H1 (cell line): ENCODE measurements at regions not wholly inside any gene's neighbourhood (a gene's known extent, or its start where the extent isn't known, plus 50 kb on each side); places are given as distances from the start of the nearest gene placed in this dataset.
"Not testable (repeated sequence)": the region's sequence is repeated elsewhere in the genome, so short reads cannot be mapped to it uniquely, and the experiment has no call there.

ENCODE experiments used
- CTCF ChIA-PET: fragments of 300-600 bp; sonication (Branson Sonifier 250); formaldehyde crosslinking; loops from one replicate; lab custom pipeline; 2021; ENCODE audit not compliant: partially characterized antibody; lab: Charles Lee
- POLR2A ChIA-PET: fragments of 300-600 bp; sonication (Branson Sonifier 250); formaldehyde crosslinking; loops from one replicate; lab custom pipeline; 2021; ENCODE audit warnings: inconsistent platforms; ENCODE audit not compliant: partially characterized antibody; lab: Charles Lee
- DNase-seq, 2 experiments: peaks; one replicate each; pipeline versions ENCODE4 v3.0.0 to v3.0.0-alpha.2; 2010 to 2022; ENCODE audit warnings: low spot score in 2 of 2, low read depth in 1 of 2, mixed read lengths in 1 of 2
- FAIRE-seq: peaks from 2 replicates; lab custom pipeline; 2011; peaks lifted over from hg19 to GRCh38; lab: Jason Lieb, UNC
- H2AFZ ChIP-seq: 2 replicates; pipeline ENCODE4 v1.8.1; 2012; ENCODE audit warnings: low read length, inconsistent platforms
- H2AK5ac ChIP-seq: 2 replicates; pipeline ENCODE4 v1.6.1; 2013; ENCODE audit warnings: low read depth, low read length
- H2BK120ac ChIP-seq: replicated peaks from 2 replicates; pipeline ENCODE3; 2013; ENCODE audit warnings: low read depth, low read length, inconsistent platforms
- H2BK12ac ChIP-seq: 2 replicates; pipeline ENCODE4 v1.6.1; 2013; ENCODE audit warnings: low read depth, low read length
- H2BK15ac ChIP-seq: 2 replicates; pipeline ENCODE4 v1.6.1; 2013; ENCODE audit warnings: low read length
- H2BK20ac ChIP-seq: 2 replicates; pipeline ENCODE4 v1.6.1; 2013; ENCODE audit warnings: low read length
- H2BK5ac ChIP-seq: 2 replicates; pipeline ENCODE4 v1.6.1; 2013; ENCODE audit warnings: low read depth, low read length
- H3K14ac ChIP-seq: 2 replicates; pipeline ENCODE4 v1.6.1; 2013; ENCODE audit warnings: inconsistent platforms; ENCODE audit not compliant: insufficient read length
- H3K18ac ChIP-seq: 2 replicates; pipeline ENCODE4 v1.6.1; 2013; ENCODE audit warnings: low read length; ENCODE audit errors: extremely low read depth
- H3K23ac ChIP-seq: 2 replicates; pipeline ENCODE4 v1.6.1; 2013; ENCODE audit warnings: inconsistent platforms; ENCODE audit not compliant: insufficient read length
- H3K23me2 ChIP-seq: 2 replicates; pipeline ENCODE4 v1.6.1; 2013; ENCODE audit warnings: low read depth, low read length
- H3K27ac ChIP-seq: 2 replicates; pipeline ENCODE4 v1.6.1; 2011; ENCODE audit warnings: low read depth, low read length, inconsistent platforms
- H3K27me3 ChIP-seq, 4 experiments: replicated peaks in 1 of 4; 1 replicate in 1 of 4; 2 replicates in 3 of 4; pipeline versions ENCODE4 v1.6.1 to v1.8.1; 2011 to 2013; ENCODE audit warnings: low read length in 3 of 4, mild to moderate bottlenecking in 3 of 4, inconsistent platforms in 2 of 4, mixed read lengths in 2 of 4, moderate library complexity in 1 of 4; ENCODE audit not compliant: control insufficient read depth in 3 of 4, insufficient read depth in 3 of 4; ENCODE audit errors: extremely low read depth in 1 of 4
- H3K36me3 ChIP-seq, 4 experiments: 2 replicates each; pipeline versions ENCODE4 v1.6.1 to v1.8.1; 2011 to 2013; ENCODE audit warnings: mild to moderate bottlenecking in 4 of 4, low read length in 3 of 4, moderate library complexity in 2 of 4, control low read depth in 1 of 4, inconsistent platforms in 1 of 4; ENCODE audit not compliant: insufficient read depth in 4 of 4, control insufficient read depth in 2 of 4
- H3K4ac ChIP-seq: replicated peaks from 2 replicates; pipeline ENCODE3; 2013; ENCODE audit warnings: low read length, low read depth, mixed read lengths, inconsistent platforms; ENCODE audit not compliant: insufficient read length
- H3K4me1 ChIP-seq, 4 experiments: replicated peaks in 1 of 4; 1 replicate in 1 of 4; 2 replicates in 3 of 4; pipeline versions ENCODE4 v1.6.1 to v1.8.1; 2011 to 2013; ENCODE audit warnings: low read length in 3 of 4, inconsistent platforms in 2 of 4, mixed read lengths in 1 of 4; ENCODE audit not compliant: insufficient read depth in 4 of 4, control insufficient read depth in 3 of 4
- H3K4me2 ChIP-seq, 2 experiments: 2 replicates each; pipeline versions ENCODE4 v1.6.1 to v1.8.1; 2011 to 2013; ENCODE audit warnings: low read depth in 2 of 2, low read length in 2 of 2, control low read depth in 1 of 2, inconsistent platforms in 1 of 2, mild to moderate bottlenecking in 1 of 2; ENCODE audit not compliant: insufficient read depth in 1 of 2
- H3K4me3 ChIP-seq, 4 experiments: fragments of 200-600, 300-600 bp in 1 of 4; sonication (generic), shearing (Covaris generic), sonication (Bioruptor Twin) in 1 of 4; 2 replicates each; pipeline versions ENCODE4 v1.5.1 to v1.8.1; 2011 to 2016; ENCODE audit warnings: low read length in 4 of 4, low read depth in 3 of 4, control low read depth in 2 of 4, inconsistent platforms in 2 of 4, mild to moderate bottlenecking in 2 of 4, mixed read lengths in 1 of 4, moderate library complexity in 1 of 4; ENCODE audit not compliant: insufficient read depth in 2 of 4; ENCODE audit errors: extremely low read depth in 1 of 4
- H3K56ac ChIP-seq: replicated peaks from 2 replicates; pipeline ENCODE3; 2013; ENCODE audit warnings: low read depth, mild to moderate bottlenecking, mixed read lengths, low read length, inconsistent platforms; ENCODE audit not compliant: insufficient read length
- H3K79me1 ChIP-seq: 2 replicates; pipeline ENCODE4 v1.6.1; 2013; ENCODE audit warnings: low read depth, low read length, control low read depth
- H3K79me2 ChIP-seq, 2 experiments: 2 replicates each; pipeline versions ENCODE4 v1.6.1 to v1.8.1; 2012 to 2013; ENCODE audit warnings: low read length in 2 of 2, mild to moderate bottlenecking in 2 of 2, inconsistent platforms in 1 of 2; ENCODE audit not compliant: insufficient read depth in 2 of 2, control insufficient read depth in 1 of 2
- H3K9ac ChIP-seq, 4 experiments: replicated peaks in 1 of 4; 1 replicate in 1 of 4; 2 replicates in 3 of 4; pipeline versions ENCODE4 v1.6.1 to v1.8.1; 2011 to 2013; ENCODE audit warnings: low read depth in 3 of 4, low read length in 3 of 4, control low read depth in 2 of 4, mild to moderate bottlenecking in 2 of 4, moderate library complexity in 2 of 4, inconsistent platforms in 1 of 4; ENCODE audit errors: extremely low read depth in 1 of 4
- H3K9me3 ChIP-seq, 2 experiments: 2 replicates each; pipeline versions ENCODE4 v1.6.1 to v1.8.1; 2012 to 2013; ENCODE audit warnings: mild to moderate bottlenecking in 2 of 2, moderate library complexity in 2 of 2, control low read depth in 1 of 2, inconsistent platforms in 1 of 2, low read depth in 1 of 2, low read length in 1 of 2, mixed read lengths in 1 of 2; ENCODE audit not compliant: insufficient read depth in 2 of 2
- H4K20me1 ChIP-seq, 2 experiments: replicated peaks in 1 of 2; 2 replicates each; pipeline versions ENCODE3 to v1.8.1; 2011 to 2013; ENCODE audit warnings: inconsistent platforms in 2 of 2, low read length in 2 of 2, mild to moderate bottlenecking in 1 of 2; ENCODE audit not compliant: insufficient read depth in 2 of 2, control insufficient read depth in 1 of 2
- H4K5ac ChIP-seq: 2 replicates; pipeline ENCODE4 v1.6.1; 2013; ENCODE audit warnings: low read length, low read depth, mixed read lengths, inconsistent platforms; ENCODE audit not compliant: insufficient read length
- H4K8ac ChIP-seq: 2 replicates; pipeline ENCODE4 v1.8.0; 2013; ENCODE audit warnings: mild to moderate bottlenecking, moderate library complexity, low read length, inconsistent platforms; ENCODE audit not compliant: insufficient read depth; ENCODE audit errors: extremely low read depth
- H4K91ac ChIP-seq: replicated peaks from 2 replicates; pipeline ENCODE3; 2013; ENCODE audit warnings: low read length, mixed read lengths, inconsistent platforms; ENCODE audit not compliant: insufficient read length
- WGBS, 2 experiments: shearing (Covaris generic) in 1 of 2; methylation state at CpG; one replicate each; pipeline versions ENCODE4 v1.1.6 to v1.1.7; 2013 to 2015; ENCODE audit warnings: low lambda C conversion rate in 2 of 2, mixed read lengths in 2 of 2, inconsistent platforms in 1 of 2, low coverage in 1 of 2, missing lambda C conversion rate in 1 of 2; ENCODE audit not compliant: insufficient replicate concordance in 2 of 2, insufficient coverage in 1 of 2, insufficient read length in 1 of 2; ENCODE audit errors: extremely low coverage in 1 of 2, missing lambda C conversion rate in 1 of 2; 5-methylcytosine and 5-hydroxymethylcytosine counted together

GRCh38 chr22:10771744-10772143 is 4756.2 kb upstream of the OR11H1 start:
- H3K4me1 ChIP-seq, FAIRE-seq, H2BK20ac ChIP-seq, H3K36me3 ChIP-seq, H4K5ac ChIP-seq, H3K79me2 ChIP-seq, H2BK120ac ChIP-seq, H2AFZ ChIP-seq, H3K14ac ChIP-seq, H2AK5ac ChIP-seq, POLR2A ChIA-PET, H3K27me3 ChIP-seq, H4K8ac ChIP-seq, H2BK15ac ChIP-seq, CTCF ChIA-PET, H3K27ac ChIP-seq, H4K20me1 ChIP-seq, DNase-seq, H3K23ac ChIP-seq, H2BK12ac ChIP-seq, H3K4me2 ChIP-seq, H4K91ac ChIP-seq, H3K79me1 ChIP-seq, H3K4me3 ChIP-seq, H3K23me2 ChIP-seq, H3K18ac ChIP-seq, H3K56ac ChIP-seq, H3K9ac ChIP-seq, H3K4ac ChIP-seq, H2BK5ac ChIP-seq: not testable (repeated sequence)
- peaks cover 48 to 57% of the 10 kb centered on the region in 2 experiments for H3K9me3 ChIP-seq

GRCh38 chr22:10773341-10773740 is 4754.7 kb upstream of the OR11H1 start:
- H2BK5ac ChIP-seq, H2AK5ac ChIP-seq, H3K56ac ChIP-seq, H4K91ac ChIP-seq, H4K8ac ChIP-seq, H3K9ac ChIP-seq, H3K23me2 ChIP-seq, H3K27ac ChIP-seq, H3K36me3 ChIP-seq, H3K4ac ChIP-seq, H3K27me3 ChIP-seq, H3K14ac ChIP-seq, H2AFZ ChIP-seq, H2BK15ac ChIP-seq, POLR2A ChIA-PET, CTCF ChIA-PET, H4K5ac ChIP-seq, DNase-seq, H3K18ac ChIP-seq, H2BK20ac ChIP-seq, H3K79me2 ChIP-seq, H3K4me3 ChIP-seq, FAIRE-seq, H3K4me2 ChIP-seq, H3K4me1 ChIP-seq, H4K20me1 ChIP-seq, H2BK120ac ChIP-seq, H2BK12ac ChIP-seq, H3K79me1 ChIP-seq, H3K23ac ChIP-seq: not testable (repeated sequence)
- H3K9me3 ChIP-seq = peaks cover 51 to 60% of the 10 kb centered on the region in 2 experiments
- 38% methylated on average over 1 of the region's 1 CpG; no CpG with 5 or more reads in 1 of the 2 experiments for WGBS, 2 experiments
